ENCODE measurements at regions not wholly inside any gene's neighbourhood (a gene's known extent, or its start where the extent isn't known, plus 50 kb on each side); places are given as distances from the start of the nearest gene placed in this dataset.

GRCh38 chr21:15278279-15278678 is 213.5 kb upstream of the NRIP1 start:
- Histone ChIP-seq H3K9ac (ENCODE audit: low read depth, low read length) (no peak overlapping the region), H3K23ac (ENCODE audit: low read depth, low read length) (no peak overlapping the region), H3K18ac (ENCODE audit: low read depth, low read length) (no peak overlapping the region), H3K4me2 (ENCODE audit: low read depth, low read length) (no peak overlapping the region), H2BK20ac (ENCODE audit: low read depth, low read length) (no peak overlapping the region), H2BK15ac (ENCODE audit: low read depth, low read length) (no peak overlapping the region), H3K4ac (ENCODE audit: low read depth, low read length) (no peak overlapping the region), H2AK9ac (replicated peaks; ENCODE audit: low read depth, low read length, poor library complexity) (no peak overlapping the region), H4K91ac (ENCODE audit: insufficient read depth, low read depth, low read length) (no peak overlapping the region), H4K20me1 (ENCODE audit: insufficient read depth, low read length) (no peaks in the 10 kb centered on the region), H3K9me3 (ENCODE audit: control insufficient read depth, insufficient read depth, low read length) (no peaks in the 10 kb centered on the region), H2BK5ac (ENCODE audit: low read depth, low read length, poor library complexity, severe bottlenecking) (no peak overlapping the region), H3K27me3 (ENCODE audit: control insufficient read depth, insufficient read depth, low read length) (no peaks in the 10 kb centered on the region), H3K4me3 (ENCODE audit: insufficient read depth, low read depth, low read length) (no peak overlapping the region), H3K36me3 (ENCODE audit: control insufficient read depth, insufficient read depth, low read length) (no peaks in the 10 kb centered on the region), H2AFZ (replicated peaks; ENCODE audit: low read length, poor library complexity) (no peak overlapping the region), H3K9me1 (ENCODE audit: insufficient read depth, low read length) (no peaks in the 10 kb centered on the region), H2BK120ac (ENCODE audit: low read depth, low read length) (no peak overlapping the region), H4K5ac (ENCODE audit: low read depth, low read length) (no peak overlapping the region), H3K14ac (replicated peaks; ENCODE audit: low read depth, low read length) (no peak overlapping the region), H4K8ac (ENCODE audit: low read depth in 2 of 2, low read length in 2 of 2) (no peak overlapping the region), H3K4me1 (ENCODE audit: control insufficient read depth, insufficient read depth, low read length) (no peaks in the 10 kb centered on the region), H2AK5ac (ENCODE audit: low read depth, low read length) (no peak overlapping the region), H3K79me1 (ENCODE audit: low read depth in 1 of 2, low read length in 2 of 2) (no peaks in the 10 kb centered on the region), H3K27ac (ENCODE audit: insufficient read depth, low read length) (no peak overlapping the region), H3K56ac (ENCODE audit: extremely low read depth, insufficient read depth, low read length) (no peak overlapping the region)
- dilution Hi-C loops (cut with HindIII; ENCODE audit: low sequenced_read_pairs, unreplicated experiment) = no loop called here
- intact Hi-C loops (cut with micrococcal nuclease) = no loop called here
- no peak for TF ChIP-seq CHD1 (IDR thresholded peaks at IDR 0.05; ENCODE audit: low read depth, low read length)
- no peak for TF ChIP-seq CEBPB (IDR thresholded peaks at IDR 0.05; ENCODE audit: low read depth, low read length)
- TF ChIP-seq FOS (IDR thresholded peaks at IDR 0.05; ENCODE audit: low read depth, low read length) = no peak
- no peak for DNase-seq
- CTCF ChIA-PET = no interaction called here
- 60% methylated on average over 1 of the region's 5 CpGs; no CpG with 5 or more reads in 1 of the 2 experiments for WGBS, 2 experiments (ENCODE audit: extremely low coverage in 2 of 2, insufficient read length in 1 of 2)
- in situ Hi-C loops (cut with MboI; ENCODE audit: low sequenced_read_pairs) = no loop called here
- POLR2A ChIA-PET (ENCODE audit: unreplicated experiment) = no interaction called here
- no TSS peak for BruUV-seq (replicated peaks)
- ATAC-seq (ENCODE audit: low read depth) = no peak

Measured in IMR-90 (cell line).